GM21529 (cell line): ENCODE measurements at regions not wholly inside any gene's neighbourhood (a gene's known extent, or its start where the extent isn't known, plus 50 kb on each side); places are given as distances from the start of the nearest gene placed in this dataset.

Source experiments
- ATAC-seq: cut with Tn5 transposase; IDR thresholded peaks from one replicate; pipeline ENCODE4 v1.9.1; 2021; ENCODE audit not compliant: unreplicated experiment

DNA sequence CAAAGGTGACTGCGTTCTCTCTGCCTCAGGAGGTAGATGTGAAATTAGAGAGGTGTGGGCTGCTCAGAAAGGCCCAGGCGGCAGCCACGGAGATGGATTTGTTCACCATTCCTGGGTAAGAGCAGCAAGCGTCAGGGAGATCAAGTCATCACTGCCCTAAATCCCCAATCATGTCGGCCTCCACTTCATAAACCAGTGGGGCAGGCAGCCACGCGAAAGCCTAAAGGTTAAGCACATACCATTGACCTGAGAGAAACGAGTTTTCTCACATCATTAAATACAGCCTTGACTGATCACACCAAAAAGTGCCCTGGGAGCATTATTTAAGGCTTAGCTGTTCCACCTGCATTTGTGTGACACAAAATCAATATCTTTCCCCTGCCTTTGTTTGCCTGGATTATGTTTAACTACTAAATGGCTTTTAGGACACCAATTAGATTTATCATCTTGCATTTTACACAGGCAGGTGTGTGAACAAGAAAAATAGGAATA is 50.7 kb upstream of the FOXB1 start:
- ATAC-seq, result no peak

- no peak for ATAC-seq
These were observed 51.2 kb upstream of the FOXB1 start for GRCh38 chr15:59952960-59953359.

- ATAC-seq, result no peak
These were observed 53.3 kb upstream of the FOXB1 start for GRCh38 chr15:59950603-59951388.

- ATAC-seq, result no peak
These were observed 55.0 kb upstream of the FOXB1 start for GRCh38 chr15:59948924-59949613.

GRCh38 chr15:59946084-59946483 is 58.0 kb upstream of the FOXB1 start:
- ATAC-seq, result no peak

DNA sequence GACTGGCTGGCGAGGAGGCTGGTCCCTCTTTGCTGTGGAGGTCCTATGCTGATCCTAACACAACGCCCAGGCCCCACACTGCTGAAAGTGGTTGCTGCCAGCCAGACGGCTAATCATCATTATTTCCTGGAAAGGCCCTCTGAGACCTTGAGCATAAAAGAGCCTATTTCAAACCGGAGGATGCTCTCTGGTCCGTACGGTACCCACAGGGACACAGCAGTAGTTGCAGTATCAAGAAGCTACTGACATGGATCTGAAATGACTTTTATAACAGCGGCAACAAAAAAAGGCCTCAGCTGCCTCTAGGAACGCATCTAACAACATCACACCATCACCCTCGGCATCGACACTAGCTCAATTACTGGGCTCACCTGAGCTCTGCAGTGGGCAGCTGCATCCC is 59.1 kb upstream of the FOXB1 start:
- no peak for ATAC-seq

GRCh38 chr15:59941612-59942011 is 62.5 kb upstream of the FOXB1 start:
- ATAC-seq, result no peak

GRCh38 chr15:59940928-59941327 is 63.2 kb upstream of the FOXB1 start:
- ATAC-seq, result no peak

DNA sequence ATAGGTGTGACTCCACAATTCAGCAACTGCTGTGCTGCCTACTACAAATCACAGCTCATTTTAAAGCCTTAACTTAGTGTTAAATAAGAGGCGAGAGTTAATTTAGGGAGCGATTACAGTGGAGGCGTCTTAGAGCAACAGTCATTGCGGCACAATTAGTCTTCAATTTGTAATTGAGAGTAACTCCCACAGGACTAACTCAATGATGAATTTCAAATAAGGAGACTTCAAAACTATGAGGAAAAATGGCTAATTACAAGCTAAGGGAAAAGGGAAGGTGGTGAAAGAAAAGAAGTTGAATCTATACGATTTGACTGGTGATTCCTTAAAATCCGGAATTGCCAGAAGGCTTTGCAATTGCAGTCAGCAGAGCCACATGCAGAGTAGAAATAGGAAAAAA is 63.7 kb upstream of the FOXB1 start:
- ATAC-seq, result no peak

DNA sequence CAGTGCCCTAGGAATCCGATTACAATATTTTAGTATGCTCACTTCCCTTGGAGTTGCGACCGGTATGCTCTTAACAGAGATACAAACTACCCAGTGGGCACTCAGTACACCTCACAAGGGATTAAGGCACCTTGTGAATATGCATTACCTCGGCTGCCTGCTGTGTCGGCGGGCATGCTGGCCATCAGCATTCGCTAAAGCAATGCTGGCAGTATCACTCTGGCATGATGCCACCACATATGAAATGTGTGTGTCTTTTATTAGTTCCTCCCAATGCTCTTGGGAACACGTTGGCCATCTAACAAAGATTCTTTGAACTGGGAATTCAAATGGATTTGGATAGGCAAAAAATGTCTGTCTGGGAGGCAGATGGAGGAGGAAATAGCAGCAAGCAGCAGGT is 67.4 kb upstream of the FOXB1 start:
- ATAC-seq, result no peak

- no peak for ATAC-seq
These were observed 70.5 kb upstream of the FOXB1 start for GRCh38 chr15:59933607-59934006.

- ATAC-seq, result no peak
These were observed 72.4 kb upstream of the FOXB1 start for GRCh38 chr15:59931646-59932261.

DNA sequence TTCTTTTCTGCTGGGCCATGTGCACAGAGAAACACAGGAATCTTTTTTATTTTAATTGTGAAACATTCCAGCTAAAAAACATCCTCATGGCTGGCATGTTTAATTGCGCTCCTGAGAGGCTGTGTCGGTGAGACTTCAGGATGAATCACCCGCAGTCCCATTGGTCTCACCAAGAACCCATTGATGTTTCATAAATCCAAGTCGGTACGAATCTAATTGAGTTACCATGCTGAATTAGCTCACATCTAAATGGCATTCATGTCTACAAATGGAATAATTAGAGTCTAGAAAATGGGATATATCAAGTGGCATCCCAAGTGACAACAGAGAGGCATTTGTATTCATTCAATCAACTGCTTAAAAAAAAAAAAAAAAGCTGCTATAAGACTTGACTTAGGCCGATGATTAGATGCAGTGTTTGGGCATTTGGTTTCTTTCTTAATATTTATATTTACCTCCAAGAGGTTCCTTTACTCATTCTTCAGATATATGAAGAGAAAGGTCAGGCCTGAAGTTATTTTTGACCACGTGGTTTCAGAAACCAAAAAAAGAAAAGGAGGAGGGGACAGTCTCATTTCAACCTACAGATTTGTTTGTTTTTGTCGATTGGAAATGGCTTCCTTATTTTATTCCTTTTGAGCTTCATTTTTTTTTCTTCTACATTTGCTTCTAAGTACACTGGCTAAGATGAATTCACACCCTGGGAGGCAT is 79.1 kb upstream of the FOXB1 start:
- ATAC-seq, result no peak

- no peak for ATAC-seq
These were observed 80.0 kb upstream of the FOXB1 start for GRCh38 chr15:59924096-59924495.

DNA sequence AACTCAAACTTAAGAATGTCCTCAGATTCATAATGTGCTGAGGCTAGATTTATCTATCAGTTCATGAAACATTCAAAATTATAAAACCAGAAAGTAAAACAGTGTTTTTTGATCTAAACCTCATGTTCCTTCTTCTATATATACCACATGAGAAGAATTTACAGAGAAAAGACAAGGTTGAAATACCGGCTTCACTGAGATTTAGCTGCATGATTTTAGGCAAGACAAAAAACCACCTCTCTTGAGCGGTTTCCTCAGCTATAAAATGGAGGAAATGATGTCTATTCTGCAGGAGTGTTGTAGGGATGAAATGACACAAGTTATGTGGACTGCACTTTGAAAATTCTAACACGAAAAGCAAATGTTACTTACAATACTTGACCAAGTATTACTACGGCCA is 80.6 kb upstream of the FOXB1 start:
- no peak for ATAC-seq

GRCh38 chr15:59918994-59919951 is 84.8 kb upstream of the FOXB1 start:
- peak; percentile 89 for ATAC-seq

DNA sequence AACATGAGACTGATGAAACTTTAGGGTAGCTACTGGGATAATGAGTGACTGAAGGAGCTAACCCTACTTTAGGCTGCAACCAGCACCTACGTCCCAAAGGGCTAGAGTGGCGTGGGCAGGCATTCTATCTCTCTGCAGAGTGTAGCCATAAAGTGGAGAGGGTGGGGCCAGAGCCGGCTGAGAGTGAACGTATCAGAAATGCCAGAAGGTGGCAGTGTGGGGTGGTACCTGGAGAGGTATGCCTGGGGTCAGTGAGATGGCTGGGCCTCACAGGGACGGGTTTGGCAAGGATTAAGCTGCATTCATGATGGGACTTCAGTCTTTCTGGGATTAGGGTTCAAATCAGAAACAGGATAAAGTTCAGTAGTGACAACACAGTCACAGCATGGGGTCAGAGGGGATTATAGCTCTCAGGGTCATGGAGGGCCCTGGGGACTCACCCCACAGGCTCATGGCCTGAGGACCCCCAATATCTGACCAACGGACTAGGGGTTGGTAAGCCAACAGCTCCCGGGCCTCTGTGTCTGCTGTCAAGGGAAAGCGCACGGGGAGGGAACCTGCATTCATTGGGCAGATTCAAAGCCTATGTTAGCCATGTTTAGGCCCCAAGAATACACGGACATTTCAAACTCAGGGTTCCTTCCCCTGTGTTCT is 86.5 kb upstream of the FOXB1 start:
- peak; percentile 57 for ATAC-seq

- no peak for ATAC-seq
These were observed 98.1 kb upstream of the FOXB1 start for GRCh38 chr15:59906046-59906445.

- ATAC-seq, result no peak
These were observed 98.9 kb upstream of the FOXB1 start for GRCh38 chr15:59905176-59905575.
